Skeletal muscle satellite cell (primary cell): ENCODE measurements at regions not wholly inside any gene's neighbourhood (a gene's known extent, or its start where the extent isn't known, plus 50 kb on each side); places are given as distances from the start of the nearest gene placed in this dataset.

Source experiments
- H3K27me3 ChIP-seq: 2 replicates; pipeline ENCODE4 v1.7.0; 2013; ENCODE audit warnings: low read length; ENCODE audit not compliant: control insufficient read depth, insufficient read depth
- H3K36me3 ChIP-seq: 2 replicates; pipeline ENCODE4 v1.7.0; 2013; ENCODE audit warnings: mild to moderate bottlenecking, control low read depth, low read length; ENCODE audit not compliant: insufficient read depth
- H3K4me1 ChIP-seq: 2 replicates; pipeline ENCODE4 v1.7.0; 2013; ENCODE audit warnings: low read length; ENCODE audit not compliant: control insufficient read depth, insufficient read depth
- H3K4me2 ChIP-seq: 2 replicates; pipeline ENCODE4 v1.7.0; 2013; ENCODE audit warnings: mild to moderate bottlenecking, low read length
- H3K4me3 ChIP-seq: 2 replicates; pipeline ENCODE4 v1.7.0; 2013; ENCODE audit warnings: low read length
- H3K9ac ChIP-seq: 2 replicates; pipeline ENCODE4 v1.7.0; 2013; ENCODE audit warnings: mild to moderate bottlenecking, low read depth, low read length, moderate library complexity
- H3K9me3 ChIP-seq: replicated peaks from 2 replicates; pipeline ENCODE4 v1.7.0; 2013; ENCODE audit warnings: mild to moderate bottlenecking, control low read depth, low read length

GRCh38 chr7:46781901-46782439 lies 799.9 kb downstream of the TNS3 start:
- Histone ChIP-seq H3K4me1 (peaks cover 18% of the 10 kb centered on the region), H3K36me3 (no peaks in the 10 kb centered on the region), H3K4me3 (no peak overlapping the region), H3K9me3 (no peaks in the 10 kb centered on the region), H3K4me2 (no peak overlapping the region), H3K9ac (no peak overlapping the region), H3K27me3 (no peaks in the 10 kb centered on the region)

- H3K4me3 ChIP-seq = no peak overlapping the region
- H3K4me1 ChIP-seq = peaks cover 20% of the 10 kb centered on the region
- no peak overlapping the region for H3K4me2 ChIP-seq
- H3K9me3 ChIP-seq = no peaks in the 10 kb centered on the region
- H3K36me3 ChIP-seq = no peaks in the 10 kb centered on the region
- H3K27me3 ChIP-seq = no peaks in the 10 kb centered on the region
- no peak overlapping the region for H3K9ac ChIP-seq
Measured at GRCh38 chr7:46776790-46777189, 805.1 kb downstream of the TNS3 start.

GRCh38 chr7:46775776-46776175 lies 806.1 kb downstream of the TNS3 start:
- no peaks in the 10 kb centered on the region for H3K36me3 ChIP-seq
- no peak overlapping the region for H3K4me3 ChIP-seq

GRCh38 chr7:46775020-46775419 lies 806.9 kb downstream of the TNS3 start:
- Histone ChIP-seq H3K9ac (no peak overlapping the region), H3K9me3 (no peaks in the 10 kb centered on the region), H3K4me1 (peaks cover 20% of the 10 kb centered on the region), H3K36me3 (no peaks in the 10 kb centered on the region), H3K4me2 (no peak overlapping the region), H3K4me3 (no peak overlapping the region), H3K27me3 (no peaks in the 10 kb centered on the region)

More at GRCh38 chr7:46775776-46776175, 806.1 kb downstream of the TNS3 start:
- Histone ChIP-seq H3K4me2 (peak overlapping the region; percentile 0), H3K9me3 (no peaks in the 10 kb centered on the region), H3K4me1 (peaks cover 20% of the 10 kb centered on the region), H3K27me3 (no peaks in the 10 kb centered on the region), H3K9ac (no peak overlapping the region)

- peaks cover 20% of the 10 kb centered on the region for H3K4me1 ChIP-seq
- no peak overlapping the region for H3K9ac ChIP-seq
- no peak overlapping the region for H3K4me3 ChIP-seq
- H3K36me3 ChIP-seq = no peaks in the 10 kb centered on the region
- H3K4me2 ChIP-seq = no peak overlapping the region
- no peaks in the 10 kb centered on the region for H3K9me3 ChIP-seq
- no peaks in the 10 kb centered on the region for H3K27me3 ChIP-seq
Measured at GRCh38 chr7:46774515-46774914, 807.4 kb downstream of the TNS3 start.

- Histone ChIP-seq H3K36me3 (no peaks in the 10 kb centered on the region), H3K9me3 (no peaks in the 10 kb centered on the region), H3K4me3 (no peak overlapping the region), H3K27me3 (no peaks in the 10 kb centered on the region), H3K9ac (no peak overlapping the region), H3K4me2 (no peak overlapping the region), H3K4me1 (peaks cover 20% of the 10 kb centered on the region)
Measured at GRCh38 chr7:46772776-46773175, 809.1 kb downstream of the TNS3 start.

- peaks cover 19% of the 10 kb centered on the region for H3K4me1 ChIP-seq
- no peaks in the 10 kb centered on the region for H3K9me3 ChIP-seq
- H3K9ac ChIP-seq = no peak overlapping the region
- H3K27me3 ChIP-seq = no peaks in the 10 kb centered on the region
- no peaks in the 10 kb centered on the region for H3K36me3 ChIP-seq
- no peak overlapping the region for H3K4me2 ChIP-seq
- no peak overlapping the region for H3K4me3 ChIP-seq
Measured at GRCh38 chr7:46767071-46767470, 814.8 kb downstream of the TNS3 start.

- H3K36me3 ChIP-seq = no peaks in the 10 kb centered on the region
- no peak overlapping the region for H3K4me3 ChIP-seq
- H3K9me3 ChIP-seq = no peaks in the 10 kb centered on the region
- H3K27me3 ChIP-seq = no peaks in the 10 kb centered on the region
- H3K4me2 ChIP-seq = peak overlapping the region; percentile 40
- H3K4me1 ChIP-seq = peaks cover 19% of the 10 kb centered on the region
- no peak overlapping the region for H3K9ac ChIP-seq
Measured at GRCh38 chr7:46764100-46764936, 817.6 kb downstream of the TNS3 start.

- Histone ChIP-seq H3K4me2 (peak overlapping the region; percentile 8), H3K4me1 (peaks cover 19% of the 10 kb centered on the region), H3K4me3 (no peak overlapping the region), H3K27me3 (no peaks in the 10 kb centered on the region), H3K9ac (no peak overlapping the region), H3K36me3 (no peaks in the 10 kb centered on the region), H3K9me3 (no peaks in the 10 kb centered on the region)
Measured at GRCh38 chr7:46763344-46763743, 818.6 kb downstream of the TNS3 start.

- peaks cover 25% of the 10 kb centered on the region for H3K4me1 ChIP-seq
- no peak overlapping the region for H3K9ac ChIP-seq
- H3K27me3 ChIP-seq = no peaks in the 10 kb centered on the region
- H3K4me2 ChIP-seq = no peak overlapping the region
- no peaks in the 10 kb centered on the region for H3K36me3 ChIP-seq
- no peak overlapping the region for H3K4me3 ChIP-seq
- no peaks in the 10 kb centered on the region for H3K9me3 ChIP-seq
Measured at GRCh38 chr7:46759711-46760480, 822.0 kb downstream of the TNS3 start.

- H3K9me3 ChIP-seq = no peaks in the 10 kb centered on the region
- H3K4me2 ChIP-seq = no peak overlapping the region
- H3K36me3 ChIP-seq = no peaks in the 10 kb centered on the region
- H3K9ac ChIP-seq = no peak overlapping the region
- H3K4me3 ChIP-seq = no peak overlapping the region
- peaks cover 34% of the 10 kb centered on the region for H3K4me1 ChIP-seq
- H3K27me3 ChIP-seq = no peaks in the 10 kb centered on the region
Measured at GRCh38 chr7:46756996-46757395, 824.9 kb downstream of the TNS3 start.
